ENCODE measurements at regions not wholly inside any gene's neighbourhood (a gene's known extent, or its start where the extent isn't known, plus 50 kb on each side); places are given as distances from the start of the nearest gene placed in this dataset.

DNA sequence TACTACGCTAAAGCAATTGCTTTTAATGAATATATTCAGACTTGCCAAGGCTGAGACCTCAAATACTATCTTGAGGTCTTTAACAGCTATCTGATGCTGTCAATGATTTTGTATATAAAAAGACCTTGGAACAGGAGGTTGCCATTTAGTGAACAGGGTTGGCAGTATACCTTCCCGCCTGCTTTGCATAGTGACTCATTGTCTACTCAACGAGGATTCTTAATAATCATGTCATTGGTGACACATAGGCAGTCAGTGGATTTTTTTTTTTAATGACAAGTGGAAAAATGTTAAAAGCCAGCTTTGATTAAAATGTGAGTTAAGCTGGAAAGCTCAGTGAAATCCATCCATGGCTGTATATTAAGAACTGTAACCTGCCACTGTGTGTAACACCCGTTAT is 164.0 kb downstream of the ASMT start:
- H3K36me3 ChIP-seq: no peaks in the 10 kb centered on the region
- DNase-seq: no peak
- no peaks in the 10 kb centered on the region for H3K27me3 ChIP-seq
- WGBS, 2 donors: 81% methylated on average over 4 of the region's 4 CpGs
- H3K4me1 ChIP-seq: no peaks in the 10 kb centered on the region
- intact Hi-C loops (cut with DNase I): no loop called here
- no peak overlapping the region for H3K4me3 ChIP-seq (replicated peaks in 1 of 3)
- no peaks in the 10 kb centered on the region for H3K9me3 ChIP-seq
- TF ChIP-seq, protein P1, sequence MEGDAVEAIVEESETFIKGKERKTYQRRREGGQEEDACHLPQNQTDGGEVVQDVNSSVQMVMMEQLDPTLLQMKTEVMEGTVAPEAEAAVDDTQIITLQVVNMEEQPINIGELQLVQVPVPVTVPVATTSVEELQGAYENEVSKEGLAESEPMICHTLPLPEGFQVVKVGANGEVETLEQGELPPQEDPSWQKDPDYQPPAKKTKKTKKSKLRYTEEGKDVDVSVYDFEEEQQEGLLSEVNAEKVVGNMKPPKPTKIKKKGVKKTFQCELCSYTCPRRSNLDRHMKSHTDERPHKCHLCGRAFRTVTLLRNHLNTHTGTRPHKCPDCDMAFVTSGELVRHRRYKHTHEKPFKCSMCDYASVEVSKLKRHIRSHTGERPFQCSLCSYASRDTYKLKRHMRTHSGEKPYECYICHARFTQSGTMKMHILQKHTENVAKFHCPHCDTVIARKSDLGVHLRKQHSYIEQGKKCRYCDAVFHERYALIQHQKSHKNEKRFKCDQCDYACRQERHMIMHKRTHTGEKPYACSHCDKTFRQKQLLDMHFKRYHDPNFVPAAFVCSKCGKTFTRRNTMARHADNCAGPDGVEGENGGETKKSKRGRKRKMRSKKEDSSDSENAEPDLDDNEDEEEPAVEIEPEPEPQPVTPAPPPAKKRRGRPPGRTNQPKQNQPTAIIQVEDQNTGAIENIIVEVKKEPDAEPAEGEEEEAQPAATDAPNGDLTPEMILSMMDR (IDR thresholded peaks at IDR 0.05): no peak
- TF ChIP-seq POLR2A (IDR thresholded peaks at IDR 0.05): no peak
- no peak overlapping the region for H3K27ac ChIP-seq

- H3K9me3 ChIP-seq: no peaks in the 10 kb centered on the region
- no peak for TF ChIP-seq POLR2A (IDR thresholded peaks at IDR 0.05)
- TF ChIP-seq, protein P1 (IDR thresholded peaks at IDR 0.05): no peak
- H3K4me1 ChIP-seq: no peaks in the 10 kb centered on the region
- no peaks in the 10 kb centered on the region for H3K36me3 ChIP-seq
- intact Hi-C loops (cut with DNase I): no loop called here
- DNase-seq: no peak
- H3K4me3 ChIP-seq (replicated peaks in 1 of 3): no peak overlapping the region
- 87 to 90% methylated on average over 6 of the region's 6 CpGs for WGBS, 2 donors
- no peak overlapping the region for H3K27ac ChIP-seq
- H3K27me3 ChIP-seq: no peaks in the 10 kb centered on the region
Observed at GRCh38 chrX:1779626-1780025, 164.8 kb downstream of the ASMT start.

DNA sequence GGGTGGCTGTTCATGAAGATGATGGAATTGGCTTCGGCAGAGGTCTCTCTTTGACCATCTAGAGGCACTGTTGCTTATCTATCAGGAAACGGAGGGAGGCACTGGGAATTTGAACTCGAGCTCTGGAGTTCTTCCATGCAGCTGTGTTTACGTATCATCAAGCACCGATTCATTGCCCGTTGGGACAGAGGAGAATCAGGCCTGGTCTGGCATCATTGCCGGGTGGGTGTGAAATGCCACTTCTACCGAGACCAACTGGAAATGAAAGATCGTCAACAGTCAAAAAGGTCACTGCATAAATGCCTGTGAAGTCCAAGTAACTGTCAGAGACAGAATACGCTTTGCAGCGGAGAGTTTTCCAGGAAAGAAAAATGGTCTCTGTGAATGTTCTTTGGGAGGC is 166.9 kb downstream of the ASMT start:
- Histone ChIP-seq H3K4me1 (no peaks in the 10 kb centered on the region), H3K4me3 (replicated peaks in 1 of 3) (no peak overlapping the region), H3K9me3 (no peaks in the 10 kb centered on the region), H3K27ac (no peak overlapping the region), H3K27me3 (no peaks in the 10 kb centered on the region), H3K36me3 (no peaks in the 10 kb centered on the region)
- 78 to 79% methylated on average over 11 of the region's 11 CpGs for WGBS, 2 donors
- intact Hi-C loops (cut with DNase I): no loop called here
- no peak for TF ChIP-seq POLR2A (IDR thresholded peaks at IDR 0.05)
- TF ChIP-seq, protein P1 (IDR thresholded peaks at IDR 0.05): no peak
- DNase-seq: no peak

- TF ChIP-seq, protein P1 (IDR thresholded peaks at IDR 0.05): no peak
- no peak for TF ChIP-seq POLR2A (IDR thresholded peaks at IDR 0.05)
- 88 to 92% methylated on average over 3 of the region's 3 CpGs for WGBS, 2 donors
- DNase-seq: no peak
Observed at GRCh38 chrX:1784773-1785172, 169.9 kb downstream of the ASMT start.

GRCh38 chrX:1788300-1788911 is 173.5 kb downstream of the ASMT start:
- Histone ChIP-seq H3K27me3 (no peaks in the 10 kb centered on the region), H3K4me1 (no peaks in the 10 kb centered on the region), H3K9me3 (no peaks in the 10 kb centered on the region), H3K4me3 (replicated peaks in 1 of 3) (no peak overlapping the region), H3K36me3 (no peaks in the 10 kb centered on the region), H3K27ac (no peak overlapping the region)
- intact Hi-C loops (cut with DNase I): no loop called here
- DNase-seq: no peak
- 92% methylated on average over 5 of the region's 5 CpGs for WGBS, 2 donors
- TF ChIP-seq, protein P1 (IDR thresholded peaks at IDR 0.05): no peak
- no peak for TF ChIP-seq POLR2A (IDR thresholded peaks at IDR 0.05)

More at GRCh38 chrX:1784773-1785172, 169.9 kb downstream of the ASMT start:
- H3K4me1 ChIP-seq: no peaks in the 10 kb centered on the region
- intact Hi-C loops (cut with DNase I): no loop called here
- H3K4me3 ChIP-seq (replicated peaks in 1 of 3): no peak overlapping the region
- H3K36me3 ChIP-seq: no peaks in the 10 kb centered on the region
- H3K27ac ChIP-seq: no peak overlapping the region
- no peaks in the 10 kb centered on the region for H3K9me3 ChIP-seq
- H3K27me3 ChIP-seq: no peaks in the 10 kb centered on the region
